CD8-positive, alpha-beta memory T cell (primary cell): ENCODE measurements at regions not wholly inside any gene's neighbourhood (a gene's known extent, or its start where the extent isn't known, plus 50 kb on each side); places are given as distances from the start of the nearest gene placed in this dataset.
"Not testable (repeated sequence)": the region's sequence is repeated elsewhere in the genome, so short reads cannot be mapped to it uniquely, and the experiment has no call there.

ENCODE experiments used
- CTCF ChIA-PET: fragments of 350-600 bp; sonication (Branson Sonifier 250); formaldehyde crosslinking; loops from one replicate; lab custom pipeline; 2021; ENCODE audit warnings: antibody characterized with exemption; lab: Charles Lee
- POLR2A ChIA-PET: fragments of 350-600 bp; sonication (Branson Sonifier 250); formaldehyde crosslinking; loops from one replicate; lab custom pipeline; 2021; ENCODE audit warnings: antibody characterized with exemption; lab: Charles Lee
- DNase-seq, 5 donors: peaks; one replicate each; pipeline versions ENCODE4 v3.0.0 to v3.0.0-alpha.2; 2020 to 2022; ENCODE audit warnings: mixed read lengths in 1 of 5
- H3K27ac ChIP-seq: one replicate; pipeline ENCODE4 v1.7.0; 2013; ENCODE audit warnings: low read depth, mild to moderate bottlenecking, low read length, moderate library complexity
- H3K27me3 ChIP-seq: 2 replicates; pipeline ENCODE4 v1.7.0; 2013; ENCODE audit warnings: low read length, mild to moderate bottlenecking; ENCODE audit not compliant: insufficient read depth, poor library complexity, severe bottlenecking
- H3K36me3 ChIP-seq: 2 replicates; pipeline ENCODE4 v1.7.0; 2013; ENCODE audit warnings: mild to moderate bottlenecking, low read length, moderate library complexity; ENCODE audit not compliant: insufficient read depth
- H3K4me1 ChIP-seq: 2 replicates; pipeline ENCODE4 v1.7.0; 2013; ENCODE audit warnings: mild to moderate bottlenecking, low read length, moderate library complexity; ENCODE audit not compliant: insufficient read depth
- H3K4me3 ChIP-seq: 2 replicates; pipeline ENCODE4 v1.7.0; 2013; ENCODE audit warnings: mild to moderate bottlenecking, low read length
- H3K9me3 ChIP-seq: 2 replicates; pipeline ENCODE4 v1.7.0; 2013; ENCODE audit warnings: mild to moderate bottlenecking, low read length
- H3K27ac Mint-ChIP-seq, 8 donors: one replicate each; pipeline ENCODE4 v1.8.0; 2020 to 2021; ENCODE audit warnings: mixed read lengths in 8 of 8, mild to moderate bottlenecking in 6 of 8, inconsistent platforms in 3 of 8, moderate library complexity in 3 of 8
- H3K27me3 Mint-ChIP-seq, 2 donors: one replicate each; pipeline ENCODE4 v1.8.0; 2020 to 2021; ENCODE audit warnings: mixed read lengths in 2 of 2, mild to moderate bottlenecking in 1 of 2, moderate library complexity in 1 of 2
- H3K36me3 Mint-ChIP-seq, 3 donors: one replicate each; pipeline ENCODE4 v1.8.0; 2020 to 2021; ENCODE audit warnings: mixed read lengths in 3 of 3, inconsistent platforms in 1 of 3, mild to moderate bottlenecking in 1 of 3
- H3K4me1 Mint-ChIP-seq, 3 donors: one replicate each; pipeline ENCODE4 v1.8.0; 2020 to 2021; ENCODE audit warnings: mixed read lengths in 3 of 3, inconsistent platforms in 1 of 3, mild to moderate bottlenecking in 1 of 3
- H3K4me3 Mint-ChIP-seq, 7 donors: one replicate each; pipeline ENCODE4 v1.8.0; 2020 to 2021; ENCODE audit warnings: mixed read lengths in 7 of 7, mild to moderate bottlenecking in 6 of 7, moderate library complexity in 4 of 7, inconsistent platforms in 2 of 7
- H3K9me3 Mint-ChIP-seq, 5 donors: one replicate each; pipeline ENCODE4 v1.8.0; 2020 to 2022; ENCODE audit warnings: mixed read lengths in 5 of 5, mild to moderate bottlenecking in 3 of 5, moderate library complexity in 2 of 5, inconsistent platforms in 1 of 5

DNA sequence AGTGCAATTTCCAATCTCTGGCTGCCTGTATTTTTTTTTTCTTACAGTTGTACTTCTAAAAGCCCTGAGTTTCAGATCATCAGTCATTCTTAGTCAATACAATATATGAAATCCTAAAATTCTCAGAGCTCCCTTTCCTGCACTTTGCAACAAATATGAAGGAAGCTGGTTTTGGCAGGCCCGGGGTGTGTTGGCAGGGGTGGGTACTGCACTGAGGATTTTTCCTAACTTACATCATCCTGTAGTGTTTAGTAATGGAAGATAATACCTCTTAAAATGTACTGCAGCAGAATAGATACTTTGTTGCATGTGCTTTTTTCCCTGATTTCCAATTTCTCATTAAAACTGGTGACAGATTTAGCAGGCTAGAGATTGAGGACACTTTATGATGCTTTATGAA lies 374.6 kb downstream of the PTH2R start:
- Mint-ChIP-seq H3K27me3 (peaks cover 0 to 1% of the 10 kb centered on the region in 2 donors), H3K4me1 (no peaks in the 10 kb centered on the region), H3K4me3 (no peak overlapping the region), H3K9me3 (peaks cover 2 to 11% (median 5%) of the 10 kb centered on the region in 5 donors), H3K27ac (no peak overlapping the region), H3K36me3 (no peaks in the 10 kb centered on the region)
- H3K27ac ChIP-seq = no peak overlapping the region
- H3K4me1 ChIP-seq = no peaks in the 10 kb centered on the region
- no peaks in the 10 kb centered on the region for H3K36me3 ChIP-seq
- no peak overlapping the region for H3K4me3 ChIP-seq
- no peaks in the 10 kb centered on the region for H3K9me3 ChIP-seq
- no peaks in the 10 kb centered on the region for H3K27me3 ChIP-seq
- POLR2A ChIA-PET = no interaction called here
- no peak for DNase-seq
- CTCF ChIA-PET = no interaction called here

DNA sequence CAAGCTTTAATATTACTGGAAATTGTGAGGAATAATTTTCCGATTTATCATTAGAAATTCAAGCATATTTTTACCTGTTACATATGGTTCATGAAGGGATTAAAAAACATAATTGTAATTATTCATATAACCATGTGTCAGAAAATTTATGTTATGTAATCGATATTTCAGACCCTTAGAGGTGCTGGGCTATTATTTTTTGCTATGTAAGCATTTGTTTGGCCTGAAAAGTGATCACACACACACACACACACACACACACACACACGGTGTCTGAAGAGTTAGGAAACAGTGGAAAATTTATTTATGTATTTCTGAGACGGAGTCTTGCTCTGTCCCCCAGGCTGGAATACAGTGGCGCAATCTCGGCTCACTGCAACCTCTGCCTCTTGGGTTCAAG lies 375.5 kb downstream of the PTH2R start:
- ChIA-PET POLR2A (no interaction called here), CTCF (no interaction called here)
- Mint-ChIP-seq H3K4me3 (no peak overlapping the region), H3K36me3 (no peaks in the 10 kb centered on the region), H3K9me3 (peaks cover 2 to 11% (median 5%) of the 10 kb centered on the region in 5 donors), H3K27ac (no peak overlapping the region), H3K4me1 (no peaks in the 10 kb centered on the region), H3K27me3 (peaks cover 0 to 1% of the 10 kb centered on the region in 2 donors)
- DNase-seq = no peak
- H3K4me1 ChIP-seq = no peaks in the 10 kb centered on the region
- H3K4me3 ChIP-seq = no peak overlapping the region
- no peaks in the 10 kb centered on the region for H3K36me3 ChIP-seq
- no peak overlapping the region for H3K27ac ChIP-seq
- H3K27me3 ChIP-seq = no peaks in the 10 kb centered on the region
- no peaks in the 10 kb centered on the region for H3K9me3 ChIP-seq

DNA sequence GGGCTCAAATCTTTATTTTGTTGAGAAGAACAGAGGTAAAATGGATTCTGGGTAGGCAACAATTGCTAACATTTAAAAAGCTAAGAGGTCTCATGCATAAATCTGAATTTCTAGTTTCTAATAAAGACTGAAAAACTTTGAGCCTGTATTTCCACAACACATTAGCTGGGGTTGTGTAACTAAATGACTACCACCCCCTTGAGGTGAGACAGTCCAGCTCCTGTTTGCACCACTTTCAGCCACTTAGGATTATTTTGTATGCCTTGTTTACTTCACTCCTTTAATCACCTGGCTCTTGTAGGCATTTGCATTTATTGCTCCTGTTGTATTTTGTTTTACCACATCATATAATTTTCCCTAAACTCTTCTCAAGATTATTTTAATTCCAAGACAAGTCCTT lies 376.6 kb downstream of the PTH2R start:
- Histone ChIP-seq H3K9me3 (no peaks in the 10 kb centered on the region), H3K4me3 (no peak overlapping the region), H3K27ac (no peak overlapping the region), H3K27me3 (no peaks in the 10 kb centered on the region), H3K4me1 (no peaks in the 10 kb centered on the region), H3K36me3 (no peaks in the 10 kb centered on the region)
- no peak overlapping the region for H3K27ac Mint-ChIP-seq
- POLR2A ChIA-PET = no interaction called here
- H3K4me3 Mint-ChIP-seq = no peak overlapping the region
- H3K9me3 Mint-ChIP-seq = peaks cover 2 to 11% (median 6%) of the 10 kb centered on the region in 5 donors
- CTCF ChIA-PET = no interaction called here
- DNase-seq = no peak
- H3K27me3 Mint-ChIP-seq = peaks cover 0 to 1% of the 10 kb centered on the region in 2 donors
- no peaks in the 10 kb centered on the region for H3K4me1 Mint-ChIP-seq
- H3K36me3 Mint-ChIP-seq = no peaks in the 10 kb centered on the region

DNA sequence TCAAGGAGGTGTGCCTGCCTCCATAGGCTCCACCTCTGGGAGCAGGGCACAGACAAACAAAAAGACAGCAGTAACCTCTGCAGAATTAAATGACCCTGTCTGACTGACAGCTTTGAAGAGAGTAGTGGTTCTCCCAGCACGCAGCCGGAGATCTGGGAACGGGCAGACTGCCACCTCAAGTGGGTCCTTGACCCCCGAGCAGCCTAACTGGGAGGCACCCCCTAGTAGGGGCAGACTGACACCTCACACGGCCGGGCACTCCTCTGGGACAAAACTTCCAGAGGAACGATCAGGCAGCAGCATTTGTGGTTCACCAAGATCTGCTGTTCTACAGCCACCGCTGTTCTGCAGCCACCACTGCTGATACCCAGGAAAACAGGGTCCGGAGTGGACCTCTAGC lies 378.2 kb downstream of the PTH2R start:
- H3K27me3 Mint-ChIP-seq, H3K36me3 Mint-ChIP-seq, CTCF ChIA-PET, DNase-seq, H3K4me1 ChIP-seq, H3K4me3 ChIP-seq, H3K36me3 ChIP-seq, POLR2A ChIA-PET, H3K4me1 Mint-ChIP-seq, H3K9me3 Mint-ChIP-seq, H3K4me3 Mint-ChIP-seq, H3K27ac ChIP-seq, H3K27me3 ChIP-seq, H3K9me3 ChIP-seq, H3K27ac Mint-ChIP-seq: not testable (repeated sequence)

DNA sequence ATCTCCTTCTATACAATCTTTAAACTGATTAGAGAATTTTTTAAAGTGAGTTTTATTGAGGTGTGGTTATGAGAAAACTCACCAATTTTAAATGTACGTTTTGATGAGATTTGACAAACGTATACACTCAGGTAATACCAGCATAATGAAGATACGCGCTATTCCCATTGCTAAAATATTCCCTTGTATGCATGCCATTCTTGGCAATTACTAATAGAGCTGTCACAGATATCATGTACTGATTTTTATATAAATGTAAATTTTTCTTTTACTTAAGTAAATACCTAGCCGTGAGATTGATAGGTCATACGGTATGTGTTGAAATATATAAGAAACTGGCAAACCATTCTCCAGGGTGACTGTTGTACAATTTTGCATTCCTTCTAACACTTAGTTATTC lies 384.7 kb downstream of the PTH2R start:
- Histone ChIP-seq H3K4me1 (no peaks in the 10 kb centered on the region), H3K4me3 (no peak overlapping the region), H3K27me3 (no peaks in the 10 kb centered on the region), H3K27ac (no peak overlapping the region), H3K36me3 (no peaks in the 10 kb centered on the region), H3K9me3 (no peaks in the 10 kb centered on the region)
- CTCF ChIA-PET = no interaction called here
- Mint-ChIP-seq H3K27me3 (no peaks in the 10 kb centered on the region), H3K9me3 (peaks cover 2 to 14% (median 11%) of the 10 kb centered on the region in 5 donors), H3K4me1 (no peaks in the 10 kb centered on the region), H3K27ac (no peak overlapping the region), H3K36me3 (no peaks in the 10 kb centered on the region), H3K4me3 (no peak overlapping the region)
- POLR2A ChIA-PET = no interaction called here
- no peak for DNase-seq

DNA sequence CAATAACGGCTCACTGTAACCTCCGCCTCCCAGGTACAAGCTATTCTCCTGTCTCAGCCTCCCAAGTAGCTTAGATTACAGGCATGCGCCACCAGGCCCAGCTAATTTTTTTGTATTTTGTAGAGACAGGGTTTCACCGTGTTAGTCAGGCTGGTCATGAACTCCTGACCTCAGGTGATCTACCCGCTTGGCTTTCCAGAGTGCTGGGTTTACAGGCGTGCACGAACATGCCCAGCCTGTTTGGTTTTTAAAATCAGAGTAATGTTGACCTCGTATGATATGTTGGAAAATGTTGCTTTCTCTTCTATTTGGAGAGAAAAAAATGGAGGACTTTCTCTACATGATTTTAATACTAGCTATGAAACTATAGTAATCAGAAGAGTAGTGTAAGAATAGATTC lies 386.2 kb downstream of the PTH2R start:
- no peak overlapping the region for H3K27ac ChIP-seq
- peaks cover 2 to 15% (median 7%) of the 10 kb centered on the region in 5 donors for H3K9me3 Mint-ChIP-seq
- H3K27me3 ChIP-seq = no peaks in the 10 kb centered on the region
- no peaks in the 10 kb centered on the region for H3K4me1 ChIP-seq
- no peaks in the 10 kb centered on the region for H3K36me3 ChIP-seq
- H3K36me3 Mint-ChIP-seq = no peaks in the 10 kb centered on the region
- no peaks in the 10 kb centered on the region for H3K27me3 Mint-ChIP-seq
- H3K9me3 ChIP-seq = no peaks in the 10 kb centered on the region
- POLR2A ChIA-PET = no interaction called here
- CTCF ChIA-PET = no interaction called here
- H3K4me3 Mint-ChIP-seq = no peak overlapping the region
- DNase-seq = no peak
- H3K4me1 Mint-ChIP-seq = no peaks in the 10 kb centered on the region
- no peak overlapping the region for H3K27ac Mint-ChIP-seq
- H3K4me3 ChIP-seq = no peak overlapping the region

DNA sequence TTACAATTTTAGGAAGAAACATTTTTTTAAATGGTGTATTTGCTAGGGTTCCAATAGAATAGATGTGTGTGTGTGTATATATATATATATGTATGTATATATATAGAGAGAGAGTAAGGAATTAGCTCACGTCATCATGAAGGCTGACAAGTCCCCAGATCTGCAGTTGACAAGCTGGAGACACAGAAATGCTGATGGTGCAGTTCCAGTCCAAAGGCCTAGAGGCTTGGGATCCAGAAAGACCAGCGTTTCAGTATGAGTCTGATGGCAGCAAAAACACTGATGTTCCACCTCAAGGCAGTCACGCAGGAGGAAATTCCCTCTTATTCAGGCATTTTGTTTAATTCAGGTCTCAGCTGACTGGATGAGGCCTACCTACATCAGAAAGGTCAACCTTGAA lies 386.8 kb downstream of the PTH2R start:
- Histone ChIP-seq H3K9me3 (no peaks in the 10 kb centered on the region), H3K4me1 (no peaks in the 10 kb centered on the region), H3K36me3 (no peaks in the 10 kb centered on the region), H3K27ac (no peak overlapping the region), H3K27me3 (no peaks in the 10 kb centered on the region), H3K4me3 (no peak overlapping the region)
- Mint-ChIP-seq H3K9me3 (peaks cover 0 to 18% (median 7%) of the 10 kb centered on the region in 5 donors), H3K4me3 (no peak overlapping the region), H3K27me3 (no peaks in the 10 kb centered on the region), H3K36me3 (no peaks in the 10 kb centered on the region), H3K4me1 (no peaks in the 10 kb centered on the region), H3K27ac (no peak overlapping the region)
- ChIA-PET POLR2A (no interaction called here), CTCF (no interaction called here)
- DNase-seq = no peak

DNA sequence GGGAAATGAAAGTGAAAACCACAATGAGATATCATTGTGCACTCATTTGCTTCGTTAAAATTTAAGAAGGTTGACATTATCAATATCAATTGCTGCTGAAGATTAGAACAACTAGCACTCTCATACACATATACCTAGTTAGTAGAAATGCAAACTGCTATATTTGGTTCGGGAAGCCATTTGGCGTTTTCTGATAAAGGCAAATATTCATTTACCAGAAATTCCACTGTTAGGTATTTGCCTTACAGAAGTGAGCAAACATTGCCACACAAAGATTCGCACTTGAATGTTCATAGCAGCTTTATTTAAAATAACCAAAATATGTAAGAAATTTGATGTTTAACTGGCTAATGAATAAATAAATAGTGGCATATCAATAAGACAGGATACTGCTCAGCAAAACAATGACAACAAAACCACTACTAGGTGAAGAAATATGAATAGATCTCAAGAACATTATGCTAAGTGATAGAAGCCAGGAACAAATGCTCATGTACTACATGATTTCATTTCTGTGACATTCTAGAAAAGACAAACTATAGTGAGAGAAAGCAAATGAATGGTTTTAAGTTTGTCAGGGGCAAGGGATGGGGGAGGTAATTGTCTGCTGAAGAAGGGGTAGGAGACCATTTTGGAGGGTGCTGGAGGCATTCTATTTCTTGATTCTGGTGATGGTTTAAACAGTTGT lies 387.8 kb downstream of the PTH2R start:
- Histone ChIP-seq H3K9me3 (no peaks in the 10 kb centered on the region), H3K27me3 (no peaks in the 10 kb centered on the region), H3K27ac (no peak overlapping the region), H3K4me1 (no peaks in the 10 kb centered on the region), H3K36me3 (no peaks in the 10 kb centered on the region), H3K4me3 (no peak overlapping the region)
- CTCF ChIA-PET = no interaction called here
- peaks cover 0 to 18% (median 7%) of the 10 kb centered on the region in 5 donors for H3K9me3 Mint-ChIP-seq
- H3K4me1 Mint-ChIP-seq = no peaks in the 10 kb centered on the region
- H3K36me3 Mint-ChIP-seq = no peaks in the 10 kb centered on the region
- peak overlapping the region in 1 of 8 donors; percentile 34 for H3K27ac Mint-ChIP-seq
- POLR2A ChIA-PET = no interaction called here
- H3K27me3 Mint-ChIP-seq = no peaks in the 10 kb centered on the region
- no peak overlapping the region for H3K4me3 Mint-ChIP-seq
- no peak for DNase-seq
